PFSK-1 (cell line): ENCODE measurements at regions not wholly inside any gene's neighbourhood (a gene's known extent, or its start where the extent isn't known, plus 50 kb on each side); places are given as distances from the start of the nearest gene placed in this dataset.

ENCODE experiments used
- FOXP2 ChIP-seq: optimal IDR thresholded peaks from 2 replicates; pipeline ENCODE3; 2011; ENCODE audit warnings: borderline replicate concordance, control low read depth, inconsistent platforms; ENCODE audit not compliant: insufficient read depth; ENCODE audit errors: extremely low read length, extremely low read depth
- POLR2AphosphoS5 ChIP-seq: IDR thresholded peaks from 2 replicates; pipeline ENCODE4 v1.6.1; 2012; ENCODE audit warnings: low read depth, mild to moderate bottlenecking, control low read depth, low read length, moderate library complexity
- SIN3A ChIP-seq: IDR thresholded peaks from 2 replicates; pipeline ENCODE4 v1.6.1; 2012; ENCODE audit warnings: mild to moderate bottlenecking, low read length, moderate library complexity, borderline replicate concordance; ENCODE audit not compliant: insufficient read depth
- TAF1 ChIP-seq: IDR thresholded peaks from 2 replicates; pipeline ENCODE4 v1.6.1; 2012; ENCODE audit warnings: low read length, control low read depth, borderline replicate concordance; ENCODE audit not compliant: insufficient read depth
- TF ChIP-seq, protein P1 (sequence below), 2 experiments: IDR thresholded peaks; 2 replicates each; pipeline versions ENCODE4 v1.6.1 to v1.8.0; 2011 to 2012; ENCODE audit warnings: low read depth in 2 of 2, low read length in 2 of 2, control low read depth in 1 of 2, inconsistent platforms in 1 of 2, mild to moderate bottlenecking in 1 of 2, moderate library complexity in 1 of 2; ENCODE audit not compliant: insufficient read depth in 1 of 2

DNA sequence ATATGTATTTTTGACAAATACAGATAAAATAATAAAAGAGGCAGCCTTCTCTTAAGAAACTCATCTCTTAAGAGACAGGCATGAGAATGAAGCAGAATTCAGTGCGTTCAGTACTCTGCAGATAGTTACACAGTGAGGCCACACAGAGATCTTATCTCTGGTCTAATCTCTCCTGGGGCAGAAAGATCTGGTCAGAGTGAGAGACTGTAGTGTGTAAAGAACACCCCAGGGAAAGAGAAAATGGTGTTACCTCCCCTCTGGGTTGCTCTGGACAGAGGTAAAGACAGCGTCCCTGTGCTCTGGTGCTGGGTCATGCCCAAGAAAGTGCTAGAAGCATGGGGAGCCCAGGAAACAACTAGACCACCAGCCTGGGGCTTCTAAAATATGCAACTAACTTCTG lies 216.3 kb downstream of the SIPA1L2 start:
- TF ChIP-seq TAF1 (no peak), FOXP2 (no peak), POLR2AphosphoS5 (no peak), SIN3A (no peak)
- TF ChIP-seq, protein P1, sequence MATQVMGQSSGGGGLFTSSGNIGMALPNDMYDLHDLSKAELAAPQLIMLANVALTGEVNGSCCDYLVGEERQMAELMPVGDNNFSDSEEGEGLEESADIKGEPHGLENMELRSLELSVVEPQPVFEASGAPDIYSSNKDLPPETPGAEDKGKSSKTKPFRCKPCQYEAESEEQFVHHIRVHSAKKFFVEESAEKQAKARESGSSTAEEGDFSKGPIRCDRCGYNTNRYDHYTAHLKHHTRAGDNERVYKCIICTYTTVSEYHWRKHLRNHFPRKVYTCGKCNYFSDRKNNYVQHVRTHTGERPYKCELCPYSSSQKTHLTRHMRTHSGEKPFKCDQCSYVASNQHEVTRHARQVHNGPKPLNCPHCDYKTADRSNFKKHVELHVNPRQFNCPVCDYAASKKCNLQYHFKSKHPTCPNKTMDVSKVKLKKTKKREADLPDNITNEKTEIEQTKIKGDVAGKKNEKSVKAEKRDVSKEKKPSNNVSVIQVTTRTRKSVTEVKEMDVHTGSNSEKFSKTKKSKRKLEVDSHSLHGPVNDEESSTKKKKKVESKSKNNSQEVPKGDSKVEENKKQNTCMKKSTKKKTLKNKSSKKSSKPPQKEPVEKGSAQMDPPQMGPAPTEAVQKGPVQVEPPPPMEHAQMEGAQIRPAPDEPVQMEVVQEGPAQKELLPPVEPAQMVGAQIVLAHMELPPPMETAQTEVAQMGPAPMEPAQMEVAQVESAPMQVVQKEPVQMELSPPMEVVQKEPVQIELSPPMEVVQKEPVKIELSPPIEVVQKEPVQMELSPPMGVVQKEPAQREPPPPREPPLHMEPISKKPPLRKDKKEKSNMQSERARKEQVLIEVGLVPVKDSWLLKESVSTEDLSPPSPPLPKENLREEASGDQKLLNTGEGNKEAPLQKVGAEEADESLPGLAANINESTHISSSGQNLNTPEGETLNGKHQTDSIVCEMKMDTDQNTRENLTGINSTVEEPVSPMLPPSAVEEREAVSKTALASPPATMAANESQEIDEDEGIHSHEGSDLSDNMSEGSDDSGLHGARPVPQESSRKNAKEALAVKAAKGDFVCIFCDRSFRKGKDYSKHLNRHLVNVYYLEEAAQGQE (IDR thresholded peaks at IDR 0.05; ENCODE audit: insufficient read depth in 1 of 2, low read depth in 2 of 2, low read length in 2 of 2): no peak

DNA sequence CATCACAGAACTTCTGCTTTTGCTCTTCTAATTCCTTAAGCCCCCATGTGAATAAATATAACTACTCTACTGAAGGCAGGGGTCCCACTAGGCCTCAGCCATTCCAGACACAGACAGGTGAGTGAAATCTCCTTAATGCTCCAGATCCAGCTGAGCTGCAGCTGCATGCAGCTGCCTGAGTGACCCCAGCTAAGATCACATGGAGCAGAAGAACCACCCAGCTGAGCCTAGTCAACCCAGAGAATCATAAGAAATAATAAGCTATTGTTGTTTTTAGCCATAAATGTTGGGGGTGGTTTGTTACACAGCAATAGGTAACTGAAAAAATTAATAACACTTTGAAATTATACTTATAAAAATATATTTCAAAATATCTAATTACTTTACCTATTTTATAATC lies 220.3 kb downstream of the SIPA1L2 start:
- no peak for TF ChIP-seq SIN3A
- TF ChIP-seq, protein P1 (IDR thresholded peaks at IDR 0.05; ENCODE audit: insufficient read depth in 1 of 2, low read depth in 2 of 2, low read length in 2 of 2): no peak
- TF ChIP-seq FOXP2: no peak
- no peak for TF ChIP-seq TAF1
- TF ChIP-seq POLR2AphosphoS5: no peak

DNA sequence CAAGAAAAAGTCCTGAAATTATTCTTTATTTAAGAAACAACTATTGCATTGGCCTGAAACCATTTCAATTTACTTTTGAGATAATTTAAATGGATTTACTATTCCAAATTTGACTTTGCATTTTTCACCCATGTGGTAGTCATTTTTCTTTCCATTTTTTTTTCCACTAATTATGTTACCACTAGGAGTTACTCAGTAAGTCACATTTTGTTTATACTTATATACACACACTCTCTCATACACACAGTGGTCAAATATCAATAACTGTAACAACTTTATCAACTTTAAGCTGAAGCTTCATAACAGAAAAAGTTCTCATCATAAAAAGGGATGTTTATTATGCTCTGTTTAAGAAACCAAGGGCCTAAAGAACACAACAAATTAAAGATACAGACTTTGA lies 222.8 kb downstream of the SIPA1L2 start:
- TF ChIP-seq POLR2AphosphoS5 (no peak), SIN3A (no peak), FOXP2 (no peak), TAF1 (no peak)
- TF ChIP-seq, protein P1 (IDR thresholded peaks at IDR 0.05; ENCODE audit: insufficient read depth in 1 of 2, low read depth in 2 of 2, low read length in 2 of 2): no peak

DNA sequence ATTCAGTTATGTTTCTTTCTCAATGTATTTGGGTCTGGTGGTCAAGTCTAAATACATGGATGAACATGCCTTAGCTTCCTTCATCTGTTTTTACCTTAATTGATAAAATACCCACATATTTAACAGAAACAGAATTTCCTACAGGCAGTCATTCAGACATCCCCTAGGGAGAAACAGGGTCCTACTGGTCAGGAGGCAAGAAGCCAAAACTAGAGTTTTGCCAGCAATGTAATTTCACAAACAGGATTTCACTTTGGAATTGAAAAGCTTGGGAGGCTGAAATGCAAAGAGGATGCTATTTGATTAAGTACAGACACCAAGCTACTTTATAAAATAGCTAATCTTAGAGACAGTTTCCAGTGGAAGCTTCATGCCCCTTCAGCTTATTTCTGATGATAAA lies 224.2 kb downstream of the SIPA1L2 start:
- TF ChIP-seq POLR2AphosphoS5: no peak
- TF ChIP-seq, protein P1 (IDR thresholded peaks at IDR 0.05; ENCODE audit: insufficient read depth in 1 of 2, low read depth in 2 of 2, low read length in 2 of 2): no peak
- no peak for TF ChIP-seq FOXP2
- TF ChIP-seq SIN3A: no peak

DNA sequence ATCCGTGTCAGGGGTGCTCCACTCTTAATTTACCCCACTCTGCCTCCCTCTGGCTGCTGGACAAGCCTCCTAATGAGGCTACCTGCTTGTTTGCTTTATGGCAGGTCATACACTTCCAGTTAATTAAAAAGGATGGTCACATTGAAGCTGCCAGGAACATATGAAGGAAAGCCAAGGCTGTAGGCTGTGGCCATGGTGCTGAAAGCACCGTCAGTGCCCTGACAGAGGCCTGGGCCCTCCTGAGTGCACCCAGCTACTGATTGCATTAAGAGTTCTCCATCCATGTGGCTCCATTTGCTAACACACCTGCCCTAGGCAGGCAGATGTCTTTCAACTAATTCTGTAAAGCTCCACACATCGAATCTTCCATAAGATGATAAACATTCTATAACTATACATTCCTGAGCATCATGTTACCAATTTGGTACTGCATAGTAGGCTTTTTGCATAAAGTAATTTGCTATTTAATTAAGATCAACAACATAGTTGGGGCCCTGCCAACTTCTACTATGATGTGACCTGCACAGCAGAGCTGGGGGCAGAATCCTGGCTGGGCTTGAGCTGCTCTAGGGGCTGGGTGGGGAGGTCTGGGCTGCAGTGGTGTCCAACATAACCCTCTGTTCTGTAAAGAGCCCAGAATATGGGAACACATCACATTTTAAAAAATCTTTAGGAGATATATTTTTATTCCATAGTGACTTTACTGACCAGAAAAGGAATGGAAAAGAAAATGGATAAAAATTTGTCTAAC lies 224.8 kb downstream of the SIPA1L2 start:
- no peak for TF ChIP-seq TAF1
- TF ChIP-seq, protein P1 (IDR thresholded peaks at IDR 0.05; ENCODE audit: insufficient read depth in 1 of 2, low read depth in 2 of 2, low read length in 2 of 2): peak; percentile 65 to 84
